ENCODE measurements at regions not wholly inside any gene's neighbourhood (a gene's known extent, or its start where the extent isn't known, plus 50 kb on each side); places are given as distances from the start of the nearest gene placed in this dataset.

- no peak overlapping the region for H3K27ac Mint-ChIP-seq
- no peak overlapping the region for H3K27ac ChIP-seq (ENCODE audit: low read depth, low read length)
- DNase-seq = no peak
- H3K9me3 ChIP-seq (ENCODE audit: control insufficient read depth, low read length) = no peaks in the 10 kb centered on the region
- 98% methylated on average over 2 of the region's 2 CpGs; no CpG with 5 or more reads in 1 of the 2 experiments for WGBS, 2 experiments (ENCODE audit: insufficient coverage in 1 of 2, insufficient read length in 1 of 2)
- no peak overlapping the region for H3K4me3 Mint-ChIP-seq
- H3K4me1 ChIP-seq (ENCODE audit: control insufficient read depth, insufficient read depth, low read length) = no peaks in the 10 kb centered on the region
- no peak overlapping the region for H3K4me3 ChIP-seq (ENCODE audit: low read length)
- no peaks in the 10 kb centered on the region for H3K36me3 ChIP-seq (ENCODE audit: control insufficient read depth, insufficient read depth, low read length)
- H3K27me3 ChIP-seq (ENCODE audit: control insufficient read depth, insufficient read depth, low read length, poor library complexity, severe bottlenecking) = no peaks in the 10 kb centered on the region
- H3K4me1 Mint-ChIP-seq = peaks cover 4% of the 10 kb centered on the region
- H3K9me3 Mint-ChIP-seq = no peaks in the 10 kb centered on the region
- TF ChIP-seq CTCF (conservative IDR thresholded peaks at IDR 0.05) = no peak
- H3K36me3 Mint-ChIP-seq (ENCODE audit: low read depth) = no peaks in the 10 kb centered on the region
- H3K27me3 Mint-ChIP-seq (ENCODE audit: insufficient read depth) = no peaks in the 10 kb centered on the region
- H3K9ac ChIP-seq (ENCODE audit: extremely low read depth, low read length, poor library complexity, severe bottlenecking) = no peak overlapping the region
Measured at GRCh38 chr18:64710105-64710861, 561.4 kb upstream of the LINC00305 start.

GRCh38 chr18:64707052-64707451, 558.2 kb upstream of the LINC00305 start:
- H3K4me1 ChIP-seq (ENCODE audit: control insufficient read depth, insufficient read depth, low read length) = no peaks in the 10 kb centered on the region
- Mint-ChIP-seq H3K36me3 (ENCODE audit: low read depth) (no peaks in the 10 kb centered on the region), H3K4me3 (no peak overlapping the region), H3K27ac (no peak overlapping the region), H3K4me1 (no peaks in the 10 kb centered on the region), H3K9me3 (no peaks in the 10 kb centered on the region), H3K27me3 (ENCODE audit: insufficient read depth) (no peaks in the 10 kb centered on the region)
- TF ChIP-seq CTCF (conservative IDR thresholded peaks at IDR 0.05) = no peak
- no peaks in the 10 kb centered on the region for H3K36me3 ChIP-seq (ENCODE audit: control insufficient read depth, insufficient read depth, low read length)
- no peak overlapping the region for H3K27ac ChIP-seq (ENCODE audit: low read depth, low read length)
- H3K9ac ChIP-seq (ENCODE audit: extremely low read depth, low read length, poor library complexity, severe bottlenecking) = no peak overlapping the region
- no peak for DNase-seq
- H3K9me3 ChIP-seq (ENCODE audit: control insufficient read depth, low read length) = no peaks in the 10 kb centered on the region
- no peaks in the 10 kb centered on the region for H3K27me3 ChIP-seq (ENCODE audit: control insufficient read depth, insufficient read depth, low read length, poor library complexity, severe bottlenecking)
- no peak overlapping the region for H3K4me3 ChIP-seq (ENCODE audit: low read length)

DNA sequence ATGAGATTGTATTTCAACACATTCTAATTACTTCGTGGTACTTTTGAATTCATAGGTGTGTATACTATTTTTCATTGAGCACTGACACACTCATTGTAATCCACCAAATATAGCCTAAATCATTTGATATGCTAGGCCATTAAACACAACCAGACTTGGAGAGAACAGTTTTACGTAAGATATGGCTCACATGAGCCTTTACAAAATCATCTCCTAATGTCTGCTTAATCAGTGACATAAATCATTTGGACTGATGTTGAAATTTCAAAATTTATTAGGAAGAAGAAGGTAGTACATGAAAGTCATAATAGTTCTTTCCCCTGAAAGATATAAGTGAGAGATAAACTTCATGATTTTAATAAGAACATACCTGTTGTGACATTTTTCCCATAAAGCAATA, 550.2 kb upstream of the LINC00305 start:
- H3K9me3 Mint-ChIP-seq = peaks cover 2% of the 10 kb centered on the region
- Histone ChIP-seq H3K9me3 (ENCODE audit: control insufficient read depth, low read length) (peaks cover 7% of the 10 kb centered on the region), H3K36me3 (ENCODE audit: control insufficient read depth, insufficient read depth, low read length) (no peaks in the 10 kb centered on the region), H3K27me3 (ENCODE audit: control insufficient read depth, insufficient read depth, low read length, poor library complexity, severe bottlenecking) (no peaks in the 10 kb centered on the region), H3K27ac (ENCODE audit: low read depth, low read length) (no peak overlapping the region), H3K4me3 (ENCODE audit: low read length) (no peak overlapping the region), H3K4me1 (ENCODE audit: control insufficient read depth, insufficient read depth, low read length) (no peaks in the 10 kb centered on the region), H3K9ac (ENCODE audit: extremely low read depth, low read length, poor library complexity, severe bottlenecking) (no peak overlapping the region)
- no peak for TF ChIP-seq CTCF (conservative IDR thresholded peaks at IDR 0.05)
- WGBS, 2 experiments (ENCODE audit: insufficient coverage in 1 of 2, insufficient read length in 1 of 2) = 100% methylated on average over 2 of the region's 2 CpGs; no CpG with 5 or more reads in 1 of the 2 experiments
- H3K27me3 Mint-ChIP-seq (ENCODE audit: insufficient read depth) = no peaks in the 10 kb centered on the region
- no peak for DNase-seq
- no peaks in the 10 kb centered on the region for H3K36me3 Mint-ChIP-seq (ENCODE audit: low read depth)
- H3K4me3 Mint-ChIP-seq = no peak overlapping the region
- peaks cover 2% of the 10 kb centered on the region for H3K4me1 Mint-ChIP-seq
- no peak overlapping the region for H3K27ac Mint-ChIP-seq

All from endodermal cell (in vitro differentiated cells).